ENCODE measurements at regions not wholly inside any gene's neighbourhood (a gene's known extent, or its start where the extent isn't known, plus 50 kb on each side); places are given as distances from the start of the nearest gene placed in this dataset.

DNA sequence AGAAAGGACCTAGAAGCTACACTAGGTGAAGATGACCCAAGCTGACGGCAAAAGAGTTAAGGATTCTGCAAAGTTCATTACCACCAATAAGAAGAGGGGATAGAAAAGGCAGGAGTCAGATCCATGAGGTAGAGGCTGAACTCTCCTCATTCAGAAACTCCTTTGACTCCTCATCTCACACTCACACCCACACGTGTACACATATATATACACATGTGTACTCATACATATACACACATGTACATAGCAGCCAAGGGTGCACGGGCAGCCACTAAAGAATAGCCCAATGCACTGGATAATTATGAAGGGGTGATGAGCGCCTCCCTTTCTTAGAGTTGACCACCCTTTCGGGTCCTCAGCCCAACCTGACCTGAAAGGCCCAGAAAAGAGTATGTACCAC is 476.8 kb downstream of the NTRK3 start:
- no peak for DNase-seq
- WGBS (ENCODE audit: insufficient coverage) = 84% methylated on average over 5 of the region's 5 CpGs
- Histone ChIP-seq H3K27ac (ENCODE audit: low read length) (no peak overlapping the region), H3K4me1 (ENCODE audit: control insufficient read depth, insufficient read depth, low read length) (no peaks in the 10 kb centered on the region), H3K27me3 (ENCODE audit: control insufficient read depth, insufficient read depth, low read length) (no peaks in the 10 kb centered on the region), H3K36me3 (ENCODE audit: control insufficient read depth, insufficient read depth, low read length) (no peaks in the 10 kb centered on the region), H3K4me3 (ENCODE audit: low read length) (no peak overlapping the region), H3K9me3 (ENCODE audit: control insufficient read depth, insufficient read depth, low read length) (peaks cover 4% of the 10 kb centered on the region)
- Mint-ChIP-seq H3K27me3 (ENCODE audit: low read depth in 2 of 2) (no peaks in the 10 kb centered on the region), H3K27ac (no peak overlapping the region), H3K36me3 (no peaks in the 10 kb centered on the region), H3K4me1 (no peaks in the 10 kb centered on the region), H3K4me3 (no peak overlapping the region), H3K9me3 (peaks cover 6 to 7% of the 10 kb centered on the region in 2 donors)
- intact Hi-C loops (cut with micrococcal nuclease) = no loop called here
- ATAC-seq = no peak
- no peak for TF ChIP-seq CTCF (IDR thresholded peaks at IDR 0.05)

- no peak for TF ChIP-seq CTCF (IDR thresholded peaks at IDR 0.05)
- no peak overlapping the region for H3K27ac Mint-ChIP-seq
- H3K27me3 Mint-ChIP-seq (ENCODE audit: low read depth in 2 of 2) = no peaks in the 10 kb centered on the region
- no peaks in the 10 kb centered on the region for H3K4me1 Mint-ChIP-seq
- no peak overlapping the region for H3K4me3 Mint-ChIP-seq
- peaks cover 4% of the 10 kb centered on the region for H3K9me3 ChIP-seq (ENCODE audit: control insufficient read depth, insufficient read depth, low read length)
- H3K4me1 ChIP-seq (ENCODE audit: control insufficient read depth, insufficient read depth, low read length) = no peaks in the 10 kb centered on the region
- H3K27me3 ChIP-seq (ENCODE audit: control insufficient read depth, insufficient read depth, low read length) = no peaks in the 10 kb centered on the region
- WGBS (ENCODE audit: insufficient coverage) = 93% methylated on average over 10 of the region's 11 CpGs
- H3K36me3 Mint-ChIP-seq = no peaks in the 10 kb centered on the region
- no peaks in the 10 kb centered on the region for H3K36me3 ChIP-seq (ENCODE audit: control insufficient read depth, insufficient read depth, low read length)
- H3K4me3 ChIP-seq (ENCODE audit: low read length) = no peak overlapping the region
- intact Hi-C loops (cut with micrococcal nuclease) = no loop called here
- H3K9me3 Mint-ChIP-seq = peaks cover 4% of the 10 kb centered on the region in 2 donors
- DNase-seq (no peak), ATAC-seq (no peak)
- H3K27ac ChIP-seq (ENCODE audit: low read length) = no peak overlapping the region
Measured at GRCh38 chr15:87778358-87778757, 478.2 kb downstream of the NTRK3 start.

- no peak overlapping the region for H3K27ac ChIP-seq (ENCODE audit: low read length)
- DNase-seq (no peak), ATAC-seq (no peak)
- intact Hi-C loops (cut with micrococcal nuclease) = no loop called here
- no peak overlapping the region for H3K4me3 Mint-ChIP-seq
- no peak overlapping the region for H3K27ac Mint-ChIP-seq
- H3K27me3 Mint-ChIP-seq (ENCODE audit: low read depth in 2 of 2) = no peaks in the 10 kb centered on the region
- no peaks in the 10 kb centered on the region for H3K4me1 ChIP-seq (ENCODE audit: control insufficient read depth, insufficient read depth, low read length)
- H3K4me1 Mint-ChIP-seq = no peaks in the 10 kb centered on the region
- 77% methylated on average over 3 of the region's 3 CpGs for WGBS (ENCODE audit: insufficient coverage)
- no peak for TF ChIP-seq CTCF (IDR thresholded peaks at IDR 0.05)
- H3K9me3 ChIP-seq (ENCODE audit: control insufficient read depth, insufficient read depth, low read length) = peaks cover 4% of the 10 kb centered on the region
- no peaks in the 10 kb centered on the region for H3K27me3 ChIP-seq (ENCODE audit: control insufficient read depth, insufficient read depth, low read length)
- H3K36me3 ChIP-seq (ENCODE audit: control insufficient read depth, insufficient read depth, low read length) = no peaks in the 10 kb centered on the region
- H3K4me3 ChIP-seq (ENCODE audit: low read length) = no peak overlapping the region
- H3K9me3 Mint-ChIP-seq = peaks cover 4 to 6% of the 10 kb centered on the region in 2 donors
- H3K36me3 Mint-ChIP-seq = no peaks in the 10 kb centered on the region
Measured at GRCh38 chr15:87777054-87777561, 479.4 kb downstream of the NTRK3 start.

DNA sequence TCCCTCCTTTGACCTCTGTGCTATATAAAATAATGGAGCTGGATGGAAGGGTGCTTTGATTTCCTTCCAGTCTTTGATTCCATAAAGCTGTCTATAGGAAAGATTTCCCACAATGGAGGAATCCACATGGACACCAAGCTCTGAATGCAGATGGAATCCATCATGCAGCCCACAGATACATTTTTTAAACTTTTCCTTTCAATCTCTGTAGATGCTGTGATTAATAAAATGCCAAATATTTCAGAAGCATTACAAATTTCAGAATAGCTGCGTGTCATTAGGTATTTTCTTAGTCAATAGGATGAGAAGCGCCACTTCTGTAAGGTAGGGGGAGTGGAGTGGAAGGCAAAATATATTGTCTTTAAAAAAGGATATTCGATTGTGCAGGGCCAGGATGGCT is 489.0 kb downstream of the NTRK3 start:
- peaks cover 14 to 18% of the 10 kb centered on the region in 2 donors for H3K9me3 Mint-ChIP-seq
- no peaks in the 10 kb centered on the region for H3K4me1 ChIP-seq (ENCODE audit: control insufficient read depth, insufficient read depth, low read length)
- H3K36me3 Mint-ChIP-seq = no peaks in the 10 kb centered on the region
- H3K27ac Mint-ChIP-seq = no peak overlapping the region
- H3K27me3 Mint-ChIP-seq (ENCODE audit: low read depth in 2 of 2) = no peaks in the 10 kb centered on the region
- H3K27ac ChIP-seq (ENCODE audit: low read length) = no peak overlapping the region
- intact Hi-C loops (cut with micrococcal nuclease) = no loop called here
- DNase-seq = no peak
- H3K9me3 ChIP-seq (ENCODE audit: control insufficient read depth, insufficient read depth, low read length) = no peaks in the 10 kb centered on the region
- no peaks in the 10 kb centered on the region for H3K4me1 Mint-ChIP-seq
- H3K4me3 ChIP-seq (ENCODE audit: low read length) = no peak overlapping the region
- no peaks in the 10 kb centered on the region for H3K36me3 ChIP-seq (ENCODE audit: control insufficient read depth, insufficient read depth, low read length)
- H3K4me3 Mint-ChIP-seq = no peak overlapping the region
- no peaks in the 10 kb centered on the region for H3K27me3 ChIP-seq (ENCODE audit: control insufficient read depth, insufficient read depth, low read length)
- no peak for ATAC-seq
- WGBS (ENCODE audit: insufficient coverage) = 89% methylated on average over 3 of the region's 3 CpGs
- no peak for TF ChIP-seq CTCF (IDR thresholded peaks at IDR 0.05)

Measured in natural killer cell (primary cell).